ENCODE measurements at regions not wholly inside any gene's neighbourhood (a gene's known extent, or its start where the extent isn't known, plus 50 kb on each side); places are given as distances from the start of the nearest gene placed in this dataset.

DNA sequence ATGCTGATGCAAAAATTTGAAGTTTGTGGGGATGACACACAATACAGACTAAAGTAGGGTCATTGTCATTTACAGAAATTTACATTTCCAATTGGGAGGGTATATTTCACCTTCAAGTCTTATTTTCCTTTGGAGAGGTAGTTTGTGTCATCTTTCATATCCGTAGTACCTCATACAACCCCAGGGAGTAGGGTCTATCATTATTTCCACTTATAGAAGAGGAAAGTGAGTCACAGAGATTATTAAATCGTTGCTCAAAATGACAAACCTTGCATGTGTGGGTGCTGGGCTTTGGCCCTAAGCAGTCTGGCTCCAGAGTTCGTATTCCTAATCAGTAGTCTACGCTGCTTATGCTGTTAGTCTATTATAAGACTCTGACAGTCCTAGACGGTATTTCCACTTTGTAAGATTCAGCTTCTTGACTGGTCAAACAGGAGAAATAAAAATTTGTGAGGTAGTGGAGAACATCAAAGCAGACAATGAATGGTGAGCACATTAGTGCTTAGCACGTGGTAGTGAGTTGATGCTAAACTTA lies 516.5 kb downstream of the PCDH7 start:
- Histone ChIP-seq H3K36me3 (no peaks in the 10 kb centered on the region), H3K4me1 (replicated peaks) (no peaks in the 10 kb centered on the region), H3K4me3 (no peak overlapping the region), H3K27ac (no peak overlapping the region), H3K9me3 (no peaks in the 10 kb centered on the region), H3K27me3 (replicated peaks; ENCODE audit: insufficient read depth) (no peaks in the 10 kb centered on the region)
- TF ChIP-seq POLR2AphosphoS5 (IDR thresholded peaks at IDR 0.05) (no peak), POLR2A (IDR thresholded peaks at IDR 0.05) (no peak)
- TF ChIP-seq, protein P1, sequence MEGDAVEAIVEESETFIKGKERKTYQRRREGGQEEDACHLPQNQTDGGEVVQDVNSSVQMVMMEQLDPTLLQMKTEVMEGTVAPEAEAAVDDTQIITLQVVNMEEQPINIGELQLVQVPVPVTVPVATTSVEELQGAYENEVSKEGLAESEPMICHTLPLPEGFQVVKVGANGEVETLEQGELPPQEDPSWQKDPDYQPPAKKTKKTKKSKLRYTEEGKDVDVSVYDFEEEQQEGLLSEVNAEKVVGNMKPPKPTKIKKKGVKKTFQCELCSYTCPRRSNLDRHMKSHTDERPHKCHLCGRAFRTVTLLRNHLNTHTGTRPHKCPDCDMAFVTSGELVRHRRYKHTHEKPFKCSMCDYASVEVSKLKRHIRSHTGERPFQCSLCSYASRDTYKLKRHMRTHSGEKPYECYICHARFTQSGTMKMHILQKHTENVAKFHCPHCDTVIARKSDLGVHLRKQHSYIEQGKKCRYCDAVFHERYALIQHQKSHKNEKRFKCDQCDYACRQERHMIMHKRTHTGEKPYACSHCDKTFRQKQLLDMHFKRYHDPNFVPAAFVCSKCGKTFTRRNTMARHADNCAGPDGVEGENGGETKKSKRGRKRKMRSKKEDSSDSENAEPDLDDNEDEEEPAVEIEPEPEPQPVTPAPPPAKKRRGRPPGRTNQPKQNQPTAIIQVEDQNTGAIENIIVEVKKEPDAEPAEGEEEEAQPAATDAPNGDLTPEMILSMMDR (IDR thresholded peaks at IDR 0.05) = no peak
- DNase-seq (ENCODE audit: low spot score) = no peak
- intact Hi-C loops (cut with DNase I) = no loop called here
- WGBS = 92% methylated on average over 6 of the region's 6 CpGs

- Histone ChIP-seq H3K27ac (no peak overlapping the region), H3K4me3 (no peak overlapping the region), H3K4me1 (replicated peaks) (no peaks in the 10 kb centered on the region), H3K27me3 (replicated peaks; ENCODE audit: insufficient read depth) (no peaks in the 10 kb centered on the region), H3K36me3 (no peaks in the 10 kb centered on the region), H3K9me3 (no peaks in the 10 kb centered on the region)
- intact Hi-C loops (cut with DNase I) = no loop called here
- TF ChIP-seq POLR2AphosphoS5 (IDR thresholded peaks at IDR 0.05) = no peak
- TF ChIP-seq POLR2A (IDR thresholded peaks at IDR 0.05) = no peak
- TF ChIP-seq, protein P1 (IDR thresholded peaks at IDR 0.05) = no peak
- DNase-seq (ENCODE audit: low spot score) = no peak
These were observed 517.1 kb downstream of the PCDH7 start for GRCh38 chr4:31237233-31237632.

- TF ChIP-seq POLR2AphosphoS5 (IDR thresholded peaks at IDR 0.05) = no peak
- TF ChIP-seq POLR2A (IDR thresholded peaks at IDR 0.05) = no peak
- TF ChIP-seq, protein P1 (IDR thresholded peaks at IDR 0.05) = no peak
- Histone ChIP-seq H3K9me3 (no peaks in the 10 kb centered on the region), H3K27me3 (replicated peaks; ENCODE audit: insufficient read depth) (no peaks in the 10 kb centered on the region), H3K4me1 (replicated peaks) (no peaks in the 10 kb centered on the region), H3K4me3 (no peak overlapping the region), H3K27ac (no peak overlapping the region), H3K36me3 (no peaks in the 10 kb centered on the region)
- intact Hi-C loops (cut with DNase I) = no loop called here
- DNase-seq (ENCODE audit: low spot score) = no peak
These were observed 519.7 kb downstream of the PCDH7 start for GRCh38 chr4:31239886-31240285.

GRCh38 chr4:31241504-31242106 lies 521.4 kb downstream of the PCDH7 start:
- H3K36me3 ChIP-seq = no peaks in the 10 kb centered on the region
- intact Hi-C loops (cut with DNase I) = no loop called here
- H3K27me3 ChIP-seq (replicated peaks; ENCODE audit: insufficient read depth) = no peaks in the 10 kb centered on the region
- no peaks in the 10 kb centered on the region for H3K9me3 ChIP-seq
- no peak overlapping the region for H3K27ac ChIP-seq
- no peak for TF ChIP-seq POLR2A (IDR thresholded peaks at IDR 0.05)
- no peak for TF ChIP-seq POLR2AphosphoS5 (IDR thresholded peaks at IDR 0.05)
- TF ChIP-seq, protein P1 (IDR thresholded peaks at IDR 0.05) = no peak
- no peak overlapping the region for H3K4me3 ChIP-seq
- no peak for DNase-seq (ENCODE audit: low spot score)
- 89% methylated on average over 1 of the region's 1 CpG for WGBS
- H3K4me1 ChIP-seq (replicated peaks) = no peaks in the 10 kb centered on the region

DNA sequence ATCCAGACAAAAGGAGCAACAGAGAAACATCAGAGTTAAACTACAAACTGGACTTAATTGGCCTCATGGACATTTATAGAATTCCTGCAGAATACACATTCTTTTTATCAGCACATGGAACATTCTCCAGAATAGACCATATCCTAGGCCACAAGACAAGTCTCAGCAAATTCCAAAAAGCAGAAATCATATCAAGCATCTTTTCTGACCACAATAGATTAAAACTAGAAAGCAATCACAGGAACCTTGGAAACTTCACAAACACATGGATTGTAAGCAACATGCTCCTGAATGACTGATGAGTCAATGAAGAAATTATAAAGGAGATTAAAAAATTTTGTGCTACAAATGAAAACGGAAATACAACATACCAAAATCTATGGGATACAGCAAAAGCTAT lies 526.7 kb downstream of the PCDH7 start:
- Histone ChIP-seq H3K27ac (no peak overlapping the region), H3K9me3 (no peaks in the 10 kb centered on the region), H3K36me3 (no peaks in the 10 kb centered on the region), H3K4me1 (replicated peaks) (no peaks in the 10 kb centered on the region), H3K27me3 (replicated peaks; ENCODE audit: insufficient read depth) (no peaks in the 10 kb centered on the region), H3K4me3 (no peak overlapping the region)
- DNase-seq (ENCODE audit: low spot score) = no peak
- intact Hi-C loops (cut with DNase I) = no loop called here
- TF ChIP-seq POLR2AphosphoS5 (IDR thresholded peaks at IDR 0.05) = no peak
- no peak for TF ChIP-seq POLR2A (IDR thresholded peaks at IDR 0.05)
- TF ChIP-seq, protein P1 (IDR thresholded peaks at IDR 0.05) = no peak
- WGBS = 59% methylated on average over 1 of the region's 1 CpG
